NT2/D1 (cell line): ENCODE measurements at regions not wholly inside any gene's neighbourhood (a gene's known extent, or its start where the extent isn't known, plus 50 kb on each side); places are given as distances from the start of the nearest gene placed in this dataset.

Experiments
- SUZ12 ChIP-seq: IDR thresholded peaks from 2 replicates; pipeline ENCODE4 v1.6.1; 2011; ENCODE audit not compliant: insufficient read length, insufficient read depth; ENCODE audit errors: extremely low read depth
- YY1 ChIP-seq: IDR thresholded peaks from 2 replicates; pipeline ENCODE4 v1.6.1; 2011; ENCODE audit not compliant: insufficient read length, insufficient read depth
- ZNF274 ChIP-seq: IDR thresholded peaks from 2 replicates; pipeline ENCODE4 v1.6.1; 2011; ENCODE audit warnings: mild to moderate bottlenecking, low read depth, low read length

DNA sequence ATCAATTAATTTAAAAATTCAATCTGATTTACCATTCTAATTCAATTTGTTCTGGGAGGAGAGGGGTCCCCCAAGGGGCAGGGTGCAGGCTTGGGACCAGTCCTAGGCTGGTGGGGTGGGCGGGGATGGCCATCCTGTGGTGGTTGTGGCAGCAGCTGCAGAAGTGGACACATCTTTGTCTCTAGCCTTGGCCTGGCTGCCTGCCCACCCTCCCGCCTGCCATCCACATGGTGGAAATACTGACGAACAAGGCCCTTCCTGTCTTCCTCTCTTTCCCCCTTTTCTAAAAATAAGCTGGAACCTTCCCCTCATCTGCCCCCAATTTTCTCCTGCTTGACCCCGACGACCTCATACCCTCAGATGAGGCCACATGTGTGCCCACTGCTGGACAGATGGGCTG is 130.9 kb downstream of the FOXD2 start:
- TF ChIP-seq ZNF274 = no peak
- no peak for TF ChIP-seq SUZ12
- TF ChIP-seq YY1 = no peak
